Activated CD4-positive, alpha-beta memory T cell treated with anti-CD3 and anti-CD28 coated beads for 36 hours (primary cell): ENCODE measurements at regions not wholly inside any gene's neighbourhood (a gene's known extent, or its start where the extent isn't known, plus 50 kb on each side); places are given as distances from the start of the nearest gene placed in this dataset.

ENCODE experiments used
- CTCF ChIA-PET: fragments of 350-600 bp; sonication (Branson Sonifier 250); formaldehyde crosslinking; loops from one replicate; lab custom pipeline; 2021; ENCODE audit warnings: antibody characterized with exemption, inconsistent platforms; lab: Charles Lee
- POLR2A ChIA-PET: fragments of 350-600 bp; sonication (Branson Sonifier 250); formaldehyde crosslinking; loops from one replicate; lab custom pipeline; 2021; ENCODE audit warnings: antibody characterized with exemption; lab: Charles Lee
- DNase-seq: peaks from one replicate; pipeline ENCODE4 v3.0.0-alpha.2; 2020
- H3K27ac Mint-ChIP-seq: one replicate; pipeline ENCODE4 v1.8.0; 2021; ENCODE audit warnings: mixed read lengths
- H3K27me3 Mint-ChIP-seq: one replicate; pipeline ENCODE4 v1.8.0; 2021; ENCODE audit warnings: mixed read lengths
- H3K36me3 Mint-ChIP-seq: one replicate; pipeline ENCODE4 v1.8.0; 2021; ENCODE audit warnings: mixed read lengths
- H3K4me1 Mint-ChIP-seq: one replicate; pipeline ENCODE4 v1.8.0; 2021; ENCODE audit warnings: low read depth, mixed read lengths
- H3K4me3 Mint-ChIP-seq: one replicate; pipeline ENCODE4 v1.8.0; 2021; ENCODE audit warnings: mild to moderate bottlenecking, mixed read lengths
- H3K9me3 Mint-ChIP-seq: one replicate; pipeline ENCODE4 v1.8.0; 2021; ENCODE audit warnings: mixed read lengths
- intact Hi-C: fragments of 100-400 bp; cut with micrococcal nuclease; formaldehyde crosslinking; loops from one replicate; pipeline ENCODE4 v1.15.1; 2023

GRCh38 chr18:61658431-61658830 lies 234.4 kb downstream of the RNF152 start:
- DNase-seq = no peak
- Mint-ChIP-seq H3K4me3 (no peak overlapping the region), H3K9me3 (peaks cover 10% of the 10 kb centered on the region), H3K27ac (no peak overlapping the region), H3K4me1 (no peaks in the 10 kb centered on the region), H3K36me3 (no peaks in the 10 kb centered on the region), H3K27me3 (peaks cover 2% of the 10 kb centered on the region)
- intact Hi-C loops = no loop called here
- CTCF ChIA-PET = no interaction called here
- POLR2A ChIA-PET = no interaction called here

GRCh38 chr18:61657066-61657732 lies 235.6 kb downstream of the RNF152 start:
- H3K9me3 Mint-ChIP-seq = peaks cover 4% of the 10 kb centered on the region
- no peak overlapping the region for H3K27ac Mint-ChIP-seq
- no peak for DNase-seq
- POLR2A ChIA-PET = no interaction called here
- peaks cover 2% of the 10 kb centered on the region for H3K27me3 Mint-ChIP-seq
- H3K4me3 Mint-ChIP-seq = no peak overlapping the region
- intact Hi-C loops = no loop called here
- H3K36me3 Mint-ChIP-seq = no peaks in the 10 kb centered on the region
- no peaks in the 10 kb centered on the region for H3K4me1 Mint-ChIP-seq
- CTCF ChIA-PET = no interaction called here

- intact Hi-C loops = no loop called here
- no peaks in the 10 kb centered on the region for H3K9me3 Mint-ChIP-seq
- H3K36me3 Mint-ChIP-seq = no peaks in the 10 kb centered on the region
- ChIA-PET POLR2A (no interaction called here), CTCF (no interaction called here)
- no peak overlapping the region for H3K27ac Mint-ChIP-seq
- H3K4me3 Mint-ChIP-seq = no peak overlapping the region
- peaks cover 2% of the 10 kb centered on the region for H3K27me3 Mint-ChIP-seq
- no peaks in the 10 kb centered on the region for H3K4me1 Mint-ChIP-seq
- DNase-seq = no peak
Measured at GRCh38 chr18:61655630-61656029, 237.2 kb downstream of the RNF152 start.

GRCh38 chr18:61653823-61654551 lies 238.8 kb downstream of the RNF152 start:
- H3K4me1 Mint-ChIP-seq = no peaks in the 10 kb centered on the region
- intact Hi-C loops = no loop called here
- H3K27me3 Mint-ChIP-seq = peaks cover 3% of the 10 kb centered on the region
- CTCF ChIA-PET = no interaction called here
- H3K9me3 Mint-ChIP-seq = no peaks in the 10 kb centered on the region
- H3K36me3 Mint-ChIP-seq = no peaks in the 10 kb centered on the region
- POLR2A ChIA-PET = no interaction called here
- H3K27ac Mint-ChIP-seq = no peak overlapping the region
- H3K4me3 Mint-ChIP-seq = no peak overlapping the region
- no peak for DNase-seq

- no peak overlapping the region for H3K27ac Mint-ChIP-seq
- peaks cover 4% of the 10 kb centered on the region for H3K27me3 Mint-ChIP-seq
- ChIA-PET POLR2A (no interaction called here), CTCF (no interaction called here)
- no peaks in the 10 kb centered on the region for H3K4me1 Mint-ChIP-seq
- intact Hi-C loops = no loop called here
- no peaks in the 10 kb centered on the region for H3K36me3 Mint-ChIP-seq
- DNase-seq = no peak
- H3K9me3 Mint-ChIP-seq = no peaks in the 10 kb centered on the region
- no peak overlapping the region for H3K4me3 Mint-ChIP-seq
Measured at GRCh38 chr18:61651880-61652268, 240.9 kb downstream of the RNF152 start.

GRCh38 chr18:61651145-61651879 lies 241.5 kb downstream of the RNF152 start:
- intact Hi-C loops = no loop called here
- H3K9me3 Mint-ChIP-seq = no peaks in the 10 kb centered on the region
- ChIA-PET CTCF (interaction anchor here (1.2 kb wide), 1 partner anchor 15 kb away, joined by 4 read pairs; no protein-coding TSS in a partner anchor), POLR2A (no interaction called here)
- peaks cover 4% of the 10 kb centered on the region for H3K27me3 Mint-ChIP-seq
- H3K4me1 Mint-ChIP-seq = no peaks in the 10 kb centered on the region
- no peak for DNase-seq
- no peaks in the 10 kb centered on the region for H3K36me3 Mint-ChIP-seq
- H3K27ac Mint-ChIP-seq = no peak overlapping the region
- H3K4me3 Mint-ChIP-seq = no peak overlapping the region

GRCh38 chr18:61643884-61644647 lies 248.7 kb downstream of the RNF152 start:
- intact Hi-C loops = no loop called here
- no peaks in the 10 kb centered on the region for H3K9me3 Mint-ChIP-seq
- CTCF ChIA-PET = interaction anchor here (0.8 kb wide), 1 partner anchor 18 kb away, joined by 3 read pairs; no protein-coding TSS in a partner anchor

GRCh38 chr18:61639886-61640285 lies 252.9 kb downstream of the RNF152 start:
- ChIA-PET POLR2A (no interaction called here), CTCF (interaction anchor here (8.5 kb wide), 1 partner anchor 492 kb away, joined by 81 read pairs; no protein-coding TSS in a partner anchor)
- DNase-seq = no peak
- Mint-ChIP-seq H3K36me3 (no peaks in the 10 kb centered on the region), H3K4me3 (no peak overlapping the region), H3K27ac (no peak overlapping the region), H3K27me3 (peaks cover 2% of the 10 kb centered on the region), H3K4me1 (peaks cover 6% of the 10 kb centered on the region), H3K9me3 (no peaks in the 10 kb centered on the region)
- intact Hi-C loops = no loop called here

More at GRCh38 chr18:61643884-61644647, 248.7 kb downstream of the RNF152 start:
- Mint-ChIP-seq H3K4me3 (no peak overlapping the region), H3K4me1 (peaks cover 6% of the 10 kb centered on the region), H3K36me3 (no peaks in the 10 kb centered on the region), H3K27ac (no peak overlapping the region), H3K27me3 (peaks cover 3% of the 10 kb centered on the region)
- no peak for DNase-seq
- POLR2A ChIA-PET = no interaction called here

- no peak overlapping the region for H3K4me3 Mint-ChIP-seq
- H3K4me1 Mint-ChIP-seq = no peaks in the 10 kb centered on the region
- peaks cover 2% of the 10 kb centered on the region for H3K27me3 Mint-ChIP-seq
- H3K36me3 Mint-ChIP-seq = no peaks in the 10 kb centered on the region
- intact Hi-C loops = no loop called here
- no peak for DNase-seq
- ChIA-PET CTCF (interaction anchor here (1.0 to 8.5 kb wide), 3 partner anchors 26 to 494 kb away, joined by 3 to 81 read pairs (median 4); no protein-coding TSS in a partner anchor), POLR2A (no interaction called here)
- no peak overlapping the region for H3K27ac Mint-ChIP-seq
- no peaks in the 10 kb centered on the region for H3K9me3 Mint-ChIP-seq
Measured at GRCh38 chr18:61637905-61638595, 254.8 kb downstream of the RNF152 start.

- POLR2A ChIA-PET = no interaction called here
- H3K4me3 Mint-ChIP-seq = no peak overlapping the region
- no peaks in the 10 kb centered on the region for H3K9me3 Mint-ChIP-seq
- H3K27ac Mint-ChIP-seq = no peak overlapping the region
- no peaks in the 10 kb centered on the region for H3K36me3 Mint-ChIP-seq
- CTCF ChIA-PET = interaction anchor here (1.0 to 8.5 kb wide), 8 partner anchors 12 to 494 kb away, joined by 3 to 81 read pairs (median 4); no protein-coding TSS in a partner anchor
- peaks cover 3% of the 10 kb centered on the region for H3K27me3 Mint-ChIP-seq
- no peak for DNase-seq
- intact Hi-C loops = no loop called here
- no peaks in the 10 kb centered on the region for H3K4me1 Mint-ChIP-seq
Measured at GRCh38 chr18:61637319-61637718, 255.5 kb downstream of the RNF152 start.

- no peak overlapping the region for H3K4me3 Mint-ChIP-seq
Measured at GRCh38 chr18:61635901-61636528, 256.8 kb downstream of the RNF152 start.

More at GRCh38 chr18:61635901-61636528, 256.8 kb downstream of the RNF152 start:
- Mint-ChIP-seq H3K36me3 (no peaks in the 10 kb centered on the region), H3K27me3 (peaks cover 2% of the 10 kb centered on the region), H3K9me3 (no peaks in the 10 kb centered on the region), H3K27ac (no peak overlapping the region), H3K4me1 (no peaks in the 10 kb centered on the region)
- DNase-seq = peak; percentile 54
- intact Hi-C loops = loop anchor here (1.0 to 2.0 kb wide), 2 partner anchors 257 to 495 kb away; partner anchors contain the start of gene RNF152
- CTCF ChIA-PET = interaction anchor here (0.7 to 8.5 kb wide), 13 partner anchors 10 to 496 kb away, joined by 3 to 81 read pairs (median 4); no protein-coding TSS in a partner anchor
- POLR2A ChIA-PET = no interaction called here
